IgD-negative memory B cell (primary cell): ENCODE measurements at regions not wholly inside any gene's neighbourhood (a gene's known extent, or its start where the extent isn't known, plus 50 kb on each side); places are given as distances from the start of the nearest gene placed in this dataset.
A peak's percentile ranks its signal among the peaks of the same experiment; 100 is the strongest.
"Not testable (repeated sequence)": the region's sequence is repeated elsewhere in the genome, so short reads cannot be mapped to it uniquely, and the experiment has no call there.

Experiments used
- H3K27ac Mint-ChIP-seq, 3 donors: one replicate each; pipeline ENCODE4 v1.8.0; 2020 to 2022; ENCODE audit warnings: mild to moderate bottlenecking in 3 of 3, mixed read lengths in 3 of 3, moderate library complexity in 1 of 3
- H3K27me3 Mint-ChIP-seq: one replicate; pipeline ENCODE4 v1.8.0; 2021; ENCODE audit warnings: mixed read lengths
- H3K36me3 Mint-ChIP-seq: one replicate; pipeline ENCODE4 v1.8.0; 2020; ENCODE audit warnings: mild to moderate bottlenecking, mixed read lengths
- H3K4me1 Mint-ChIP-seq, 3 donors: one replicate each; pipeline ENCODE4 v1.8.0; 2020 to 2022; ENCODE audit warnings: mixed read lengths in 3 of 3, mild to moderate bottlenecking in 1 of 3
- H3K4me3 Mint-ChIP-seq, 4 donors: one replicate each; pipeline ENCODE4 v1.8.0; 2020 to 2022; ENCODE audit warnings: mild to moderate bottlenecking in 4 of 4, mixed read lengths in 4 of 4, moderate library complexity in 3 of 4
- H3K9me3 Mint-ChIP-seq, 3 donors: one replicate each; pipeline ENCODE4 v1.8.0; 2020 to 2021; ENCODE audit warnings: mixed read lengths in 3 of 3, mild to moderate bottlenecking in 1 of 3

- H3K27me3 Mint-ChIP-seq, H3K4me1 Mint-ChIP-seq, H3K27ac Mint-ChIP-seq, H3K4me3 Mint-ChIP-seq, H3K36me3 Mint-ChIP-seq: not testable (repeated sequence)
- peaks cover 4 to 20% (median 5%) of the 10 kb centered on the region in 3 donors for H3K9me3 Mint-ChIP-seq
These were observed 182.4 kb upstream of the SMLR1 start for GRCh38 chr6:130644769-130645168.

- Mint-ChIP-seq H3K36me3 (no peaks in the 10 kb centered on the region), H3K4me3 (no peak overlapping the region), H3K9me3 (peaks cover 4 to 20% (median 5%) of the 10 kb centered on the region in 3 donors), H3K4me1 (no peaks in the 10 kb centered on the region), H3K27me3 (peaks cover 3% of the 10 kb centered on the region), H3K27ac (no peak overlapping the region)
These were observed 180.0 kb upstream of the SMLR1 start for GRCh38 chr6:130647246-130647645.

DNA sequence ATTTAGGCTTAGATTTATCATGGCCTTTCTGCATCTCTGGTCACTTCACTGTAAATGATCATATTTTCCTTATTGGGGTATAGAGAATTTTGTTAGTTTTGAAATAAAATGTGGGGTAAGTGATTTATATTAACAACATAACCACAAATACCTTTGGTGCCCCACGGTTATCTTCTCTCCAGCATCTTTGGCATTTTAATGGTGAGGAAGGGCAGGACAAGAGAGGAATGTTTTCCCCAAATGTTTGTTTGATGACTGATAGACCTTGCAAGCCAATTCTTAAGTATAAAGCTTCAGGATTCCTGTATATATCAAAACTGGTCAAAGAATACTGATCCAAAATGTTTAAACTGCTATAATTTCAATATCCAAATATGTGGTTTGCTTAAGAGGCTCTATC, 171.6 kb upstream of the SMLR1 start:
- Mint-ChIP-seq H3K27ac (no peak overlapping the region), H3K36me3 (no peaks in the 10 kb centered on the region), H3K4me1 (no peaks in the 10 kb centered on the region), H3K27me3 (peaks cover 6% of the 10 kb centered on the region), H3K4me3 (no peak overlapping the region), H3K9me3 (peaks cover 0 to 2% (median 0%) of the 10 kb centered on the region in 3 donors)

DNA sequence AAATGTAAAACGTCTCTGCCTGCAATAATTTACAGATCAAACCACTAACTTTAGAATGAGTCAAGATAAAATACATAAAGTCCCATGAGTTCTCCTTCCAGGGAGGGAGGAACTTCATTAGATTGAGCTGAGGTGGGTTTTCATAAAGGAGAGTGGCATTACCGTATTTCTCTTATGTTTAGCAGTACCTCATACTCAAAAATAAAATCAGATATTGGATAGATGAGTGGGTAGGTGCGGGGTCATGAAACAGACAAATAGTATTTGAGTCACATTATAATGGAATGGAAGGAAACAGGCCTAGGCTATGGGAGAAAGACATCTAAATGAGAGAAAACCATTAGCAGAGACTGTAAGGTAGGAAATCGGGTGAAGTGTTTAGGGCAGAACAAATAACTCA, 166.1 kb upstream of the SMLR1 start:
- H3K27me3 Mint-ChIP-seq, result no peaks in the 10 kb centered on the region
- no peaks in the 10 kb centered on the region for H3K4me1 Mint-ChIP-seq
- H3K27ac Mint-ChIP-seq, result no peak overlapping the region
- peaks cover 0 to 2% (median 0%) of the 10 kb centered on the region in 3 donors for H3K9me3 Mint-ChIP-seq
- H3K4me3 Mint-ChIP-seq, result no peak overlapping the region
- no peaks in the 10 kb centered on the region for H3K36me3 Mint-ChIP-seq

DNA sequence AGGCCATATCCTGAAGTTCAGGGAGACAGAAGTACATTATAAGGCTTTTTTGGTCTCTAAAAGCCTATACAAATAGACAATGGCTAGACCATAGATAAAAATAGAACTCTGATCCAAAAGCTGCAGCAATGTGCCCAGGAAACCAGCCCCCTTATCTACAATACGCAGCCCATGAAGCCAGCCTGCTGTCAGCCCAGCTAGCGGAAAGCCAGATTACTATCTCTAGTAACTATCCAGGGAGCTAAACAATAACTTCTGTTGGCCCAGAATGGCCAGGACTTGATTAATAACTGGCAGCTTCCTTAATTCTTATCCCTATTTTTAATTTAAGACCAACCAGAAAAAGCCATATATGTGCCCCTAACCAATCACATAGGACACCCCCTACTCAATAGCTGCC, 160.4 kb upstream of the SMLR1 start:
- Mint-ChIP-seq H3K9me3 (no peaks in the 10 kb centered on the region), H3K36me3 (no peaks in the 10 kb centered on the region), H3K27me3 (peaks cover 6% of the 10 kb centered on the region), H3K4me1 (no peaks in the 10 kb centered on the region), H3K4me3 (no peak overlapping the region), H3K27ac (no peak overlapping the region)

GRCh38 chr6:130670142-130670541, 157.1 kb upstream of the SMLR1 start:
- peaks cover 6% of the 10 kb centered on the region for H3K27me3 Mint-ChIP-seq
- H3K4me3 Mint-ChIP-seq, result no peak overlapping the region
- H3K9me3 Mint-ChIP-seq, result no peaks in the 10 kb centered on the region
- H3K27ac Mint-ChIP-seq, result peak overlapping the region in 1 of 3 donors; percentile 71
- no peaks in the 10 kb centered on the region for H3K36me3 Mint-ChIP-seq
- H3K4me1 Mint-ChIP-seq, result no peaks in the 10 kb centered on the region

DNA sequence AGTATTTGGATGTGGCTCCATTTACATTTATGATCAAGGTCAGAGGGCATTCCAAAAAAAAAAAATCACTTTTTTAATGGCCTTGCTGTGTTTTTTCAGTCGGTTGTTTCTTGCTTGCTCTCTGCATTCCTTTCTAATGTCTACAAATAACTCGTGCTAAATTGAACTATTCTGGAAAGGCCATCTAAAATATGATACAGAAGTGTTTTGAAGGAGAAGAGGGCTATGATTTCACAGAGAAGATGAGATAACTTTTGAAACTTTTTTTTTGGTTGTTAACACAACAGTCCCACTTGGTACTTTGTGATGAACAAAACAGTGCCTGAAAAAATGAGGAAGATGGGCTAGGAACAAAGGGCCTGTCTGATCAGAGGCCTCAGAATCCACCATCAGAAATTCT, 156.1 kb upstream of the SMLR1 start:
- H3K9me3 Mint-ChIP-seq, result no peaks in the 10 kb centered on the region
- no peak overlapping the region for H3K4me3 Mint-ChIP-seq
- H3K36me3 Mint-ChIP-seq, result no peaks in the 10 kb centered on the region
- H3K27me3 Mint-ChIP-seq, result peaks cover 6% of the 10 kb centered on the region
- H3K4me1 Mint-ChIP-seq, result no peaks in the 10 kb centered on the region
- no peak overlapping the region for H3K27ac Mint-ChIP-seq

- Mint-ChIP-seq H3K9me3 (no peaks in the 10 kb centered on the region), H3K27ac (no peak overlapping the region), H3K36me3 (peaks cover 2% of the 10 kb centered on the region), H3K4me1 (no peaks in the 10 kb centered on the region), H3K4me3 (no peak overlapping the region), H3K27me3 (peaks cover 6% of the 10 kb centered on the region)
These were observed 155.6 kb upstream of the SMLR1 start for GRCh38 chr6:130671577-130671976.

DNA sequence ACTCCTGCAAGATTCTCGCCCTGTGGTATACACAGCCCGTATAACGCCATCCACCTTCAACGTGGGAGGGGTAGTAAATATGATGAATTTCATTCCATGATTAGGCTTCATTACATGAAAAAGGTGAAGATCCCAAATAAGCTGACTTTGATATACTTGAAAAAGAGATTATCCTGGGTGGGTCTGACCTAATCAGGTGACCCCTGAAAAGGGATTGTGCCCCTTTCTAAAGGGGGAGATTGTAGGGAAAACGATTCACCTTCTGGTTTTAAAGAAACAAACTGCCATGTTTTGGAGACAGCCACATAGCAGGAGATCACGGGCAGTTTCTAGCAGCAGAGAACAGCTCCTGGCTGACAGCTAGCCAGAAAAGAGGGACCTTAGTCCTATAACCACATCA, 155.1 kb upstream of the SMLR1 start:
- Mint-ChIP-seq H3K4me3 (no peak overlapping the region), H3K4me1 (no peaks in the 10 kb centered on the region), H3K27ac (peak overlapping the region in 1 of 3 donors; percentile 78), H3K9me3 (no peaks in the 10 kb centered on the region), H3K27me3 (peaks cover 6% of the 10 kb centered on the region), H3K36me3 (peaks cover 2% of the 10 kb centered on the region)

DNA sequence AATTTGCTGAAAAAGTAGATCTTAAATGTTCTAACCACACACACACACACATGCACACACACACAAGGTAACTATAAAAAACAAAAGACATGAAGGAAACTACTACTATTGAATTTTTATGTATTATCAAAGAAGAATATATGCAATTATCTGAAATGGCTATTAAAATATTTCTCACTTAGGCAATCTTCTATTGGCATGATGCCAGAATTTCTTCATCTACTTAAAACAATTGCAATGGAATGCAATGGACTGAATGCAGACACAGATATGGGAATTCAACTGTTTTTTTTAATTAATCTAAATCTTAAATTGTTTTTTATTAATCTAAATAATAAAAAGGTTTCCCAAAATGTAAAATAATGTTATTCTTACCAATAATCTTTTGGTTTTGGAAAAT, 152.6 kb upstream of the SMLR1 start:
- H3K27me3 Mint-ChIP-seq, result peaks cover 4% of the 10 kb centered on the region
- peaks cover 0 to 3% (median 0%) of the 10 kb centered on the region in 3 donors for H3K9me3 Mint-ChIP-seq
- no peaks in the 10 kb centered on the region for H3K4me1 Mint-ChIP-seq
- H3K4me3 Mint-ChIP-seq, result no peak overlapping the region
- H3K36me3 Mint-ChIP-seq, result peaks cover 2% of the 10 kb centered on the region
- no peak overlapping the region for H3K27ac Mint-ChIP-seq

DNA sequence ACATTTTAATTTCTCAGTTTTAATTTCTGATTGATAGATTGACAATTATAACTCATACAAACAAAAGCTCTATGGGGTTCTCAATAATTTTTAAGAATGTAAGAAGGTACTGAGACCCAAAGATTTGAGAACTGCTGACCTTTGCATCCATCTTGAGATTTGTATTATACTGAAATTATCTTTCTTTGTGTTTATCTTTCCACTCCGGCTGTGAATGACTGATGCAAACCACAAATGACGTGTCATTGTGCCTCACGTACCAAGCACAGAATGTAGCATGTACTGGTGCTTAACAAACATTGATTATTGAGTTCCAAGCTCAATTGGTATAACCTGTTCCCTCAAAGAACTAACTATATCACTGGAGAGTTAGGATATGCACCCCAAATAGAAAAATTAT, 152.1 kb upstream of the SMLR1 start:
- peaks cover 0 to 3% (median 0%) of the 10 kb centered on the region in 3 donors for H3K9me3 Mint-ChIP-seq
- H3K4me3 Mint-ChIP-seq, result no peak overlapping the region
- H3K4me1 Mint-ChIP-seq, result no peaks in the 10 kb centered on the region
- peaks cover 2% of the 10 kb centered on the region for H3K36me3 Mint-ChIP-seq
- H3K27me3 Mint-ChIP-seq, result peaks cover 4% of the 10 kb centered on the region
- H3K27ac Mint-ChIP-seq, result no peak overlapping the region

DNA sequence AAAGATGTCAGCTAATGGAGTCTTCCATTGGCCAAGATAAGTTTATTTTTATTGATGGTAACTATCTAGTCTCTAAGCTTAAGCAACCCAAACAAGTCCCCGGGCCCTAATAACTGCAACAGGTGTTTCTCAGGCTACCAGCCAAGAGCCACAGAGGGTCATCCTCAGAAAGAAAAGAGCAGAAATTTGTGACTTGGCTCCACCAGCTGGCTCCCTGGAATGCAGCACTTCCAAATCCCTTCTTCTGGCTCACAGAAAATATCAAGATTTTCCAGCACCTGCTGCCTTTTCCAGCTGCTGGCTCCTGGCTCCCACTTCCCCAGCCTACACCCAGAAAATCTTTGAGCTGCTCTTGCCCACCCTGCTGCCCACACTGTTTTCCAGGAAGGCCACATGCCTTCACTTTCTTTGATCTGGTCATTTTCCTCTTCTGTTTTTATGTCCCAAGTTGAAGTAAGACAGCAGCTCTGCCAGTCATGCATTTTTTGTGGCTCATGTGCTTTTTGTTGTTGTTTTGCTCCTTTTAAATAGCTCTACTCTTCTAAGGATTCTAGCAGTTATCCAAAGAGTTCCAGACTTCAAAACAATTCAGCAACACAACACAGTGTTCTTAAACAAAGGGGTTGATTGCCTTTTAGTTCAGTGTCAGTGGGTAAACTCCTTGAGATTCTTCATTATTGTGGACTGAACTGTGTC, 151.0 kb upstream of the SMLR1 start:
- H3K4me1 Mint-ChIP-seq, result no peaks in the 10 kb centered on the region
- peaks cover 2% of the 10 kb centered on the region for H3K36me3 Mint-ChIP-seq
- H3K9me3 Mint-ChIP-seq, result peaks cover 0 to 3% (median 0%) of the 10 kb centered on the region in 3 donors
- peaks cover 4% of the 10 kb centered on the region for H3K27me3 Mint-ChIP-seq
- H3K27ac Mint-ChIP-seq, result no peak overlapping the region
- H3K4me3 Mint-ChIP-seq, result no peak overlapping the region

DNA sequence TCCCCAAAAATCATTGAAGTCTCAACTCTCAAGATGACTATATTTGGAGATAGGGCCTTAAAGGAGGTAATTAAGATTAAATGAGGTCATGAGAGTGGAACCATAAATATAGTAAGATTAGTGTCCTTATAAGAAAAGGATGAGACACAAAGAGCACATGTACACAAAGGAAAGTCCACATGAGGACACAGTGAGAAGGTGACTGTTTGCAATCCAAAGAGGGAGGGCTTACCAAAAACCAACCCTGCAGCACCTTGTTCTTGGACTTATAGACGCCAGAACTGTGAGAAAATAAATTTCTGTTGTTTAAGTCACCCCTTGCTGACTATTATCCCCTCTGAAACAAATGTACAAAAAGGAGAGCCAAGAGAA, 150.4 kb upstream of the SMLR1 start:
- H3K4me3 Mint-ChIP-seq, result peak overlapping the region in 1 of 4 donors; percentile 75
- no peaks in the 10 kb centered on the region for H3K4me1 Mint-ChIP-seq

GRCh38 chr6:130677312-130677711, 149.9 kb upstream of the SMLR1 start:
- Mint-ChIP-seq H3K27me3 (peaks cover 1% of the 10 kb centered on the region), H3K9me3 (peaks cover 0 to 3% (median 0%) of the 10 kb centered on the region in 3 donors), H3K4me3 (no peak overlapping the region), H3K4me1 (no peaks in the 10 kb centered on the region), H3K27ac (no peak overlapping the region), H3K36me3 (peaks cover 2% of the 10 kb centered on the region)

More for the DNA sequence above, 150.4 kb upstream of the SMLR1 start:
- H3K36me3 Mint-ChIP-seq, result peaks cover 2% of the 10 kb centered on the region
- H3K9me3 Mint-ChIP-seq, result peaks cover 0 to 3% (median 0%) of the 10 kb centered on the region in 3 donors
- H3K27ac Mint-ChIP-seq, result no peak overlapping the region
- no peaks in the 10 kb centered on the region for H3K27me3 Mint-ChIP-seq

DNA sequence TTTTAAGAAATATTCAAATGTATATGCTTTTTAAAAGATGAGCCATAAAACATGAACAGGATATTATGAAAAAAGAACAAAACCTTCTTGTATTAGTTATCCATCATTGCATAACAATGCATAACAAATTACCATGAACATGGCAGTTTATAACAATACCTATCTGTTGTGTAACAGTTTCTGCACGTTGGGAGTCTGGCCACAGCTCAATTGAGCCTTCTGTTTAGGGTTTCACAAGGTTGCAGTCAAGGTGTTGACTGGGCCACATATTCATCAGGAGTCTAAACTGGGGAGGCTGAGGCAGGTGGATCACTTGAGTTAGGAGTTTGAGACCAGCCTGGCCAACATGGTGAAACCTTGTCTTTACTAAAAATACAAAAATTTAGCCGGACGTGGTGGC, 149.4 kb upstream of the SMLR1 start:
- Mint-ChIP-seq H3K4me1 (no peaks in the 10 kb centered on the region), H3K36me3 (peaks cover 2% of the 10 kb centered on the region), H3K27ac (no peak overlapping the region), H3K4me3 (no peak overlapping the region), H3K27me3 (peaks cover 3% of the 10 kb centered on the region), H3K9me3 (peaks cover 0 to 3% (median 0%) of the 10 kb centered on the region in 3 donors)

GRCh38 chr6:130679684-130680083, 147.5 kb upstream of the SMLR1 start:
- H3K27ac Mint-ChIP-seq, result no peak overlapping the region
- peaks cover 2% of the 10 kb centered on the region for H3K36me3 Mint-ChIP-seq
- no peak overlapping the region for H3K4me3 Mint-ChIP-seq
- peaks cover 0 to 3% (median 0%) of the 10 kb centered on the region in 3 donors for H3K9me3 Mint-ChIP-seq
- no peaks in the 10 kb centered on the region for H3K4me1 Mint-ChIP-seq
- H3K27me3 Mint-ChIP-seq, result peaks cover 5% of the 10 kb centered on the region
